ENCODE measurements at regions not wholly inside any gene's neighbourhood (a gene's known extent, or its start where the extent isn't known, plus 50 kb on each side); places are given as distances from the start of the nearest gene placed in this dataset.

- no peaks in the 10 kb centered on the region for H3K4me1 ChIP-seq (ENCODE audit: control insufficient read depth, insufficient read depth, low read length)
- ATAC-seq (no peak), DNase-seq (ENCODE audit: low read depth, low spot score) (no peak)
- no TSS peak for BruUV-seq (replicated peaks)
- H3K27me3 ChIP-seq (ENCODE audit: control insufficient read depth, insufficient read depth, low read length): no peaks in the 10 kb centered on the region
- no peak overlapping the region for H3K4me3 ChIP-seq (ENCODE audit: low read depth in 2 of 2, low read length in 2 of 2)
- H3K27ac ChIP-seq (ENCODE audit: low read length): no peak overlapping the region
- TF ChIP-seq REST (IDR thresholded peaks at IDR 0.05; ENCODE audit: insufficient read depth in 1 of 2, low read depth in 2 of 2, low read length in 1 of 2) (no peak), TCF7L2 (IDR thresholded peaks at IDR 0.05; ENCODE audit: low read depth, low read length) (no peak), SIN3A (IDR thresholded peaks at IDR 0.05; ENCODE audit: borderline replicate concordance, insufficient read depth, low read depth, low read length) (no peak), POLR2AphosphoS5 (IDR thresholded peaks at IDR 0.05; ENCODE audit: low read depth, low read length) (no peak)
- TF ChIP-seq, protein P1, sequence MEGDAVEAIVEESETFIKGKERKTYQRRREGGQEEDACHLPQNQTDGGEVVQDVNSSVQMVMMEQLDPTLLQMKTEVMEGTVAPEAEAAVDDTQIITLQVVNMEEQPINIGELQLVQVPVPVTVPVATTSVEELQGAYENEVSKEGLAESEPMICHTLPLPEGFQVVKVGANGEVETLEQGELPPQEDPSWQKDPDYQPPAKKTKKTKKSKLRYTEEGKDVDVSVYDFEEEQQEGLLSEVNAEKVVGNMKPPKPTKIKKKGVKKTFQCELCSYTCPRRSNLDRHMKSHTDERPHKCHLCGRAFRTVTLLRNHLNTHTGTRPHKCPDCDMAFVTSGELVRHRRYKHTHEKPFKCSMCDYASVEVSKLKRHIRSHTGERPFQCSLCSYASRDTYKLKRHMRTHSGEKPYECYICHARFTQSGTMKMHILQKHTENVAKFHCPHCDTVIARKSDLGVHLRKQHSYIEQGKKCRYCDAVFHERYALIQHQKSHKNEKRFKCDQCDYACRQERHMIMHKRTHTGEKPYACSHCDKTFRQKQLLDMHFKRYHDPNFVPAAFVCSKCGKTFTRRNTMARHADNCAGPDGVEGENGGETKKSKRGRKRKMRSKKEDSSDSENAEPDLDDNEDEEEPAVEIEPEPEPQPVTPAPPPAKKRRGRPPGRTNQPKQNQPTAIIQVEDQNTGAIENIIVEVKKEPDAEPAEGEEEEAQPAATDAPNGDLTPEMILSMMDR (IDR thresholded peaks at IDR 0.05): no peak
- POLR2A ChIA-PET: no interaction called here
- no peaks in the 10 kb centered on the region for H3K9me3 ChIP-seq (ENCODE audit: control insufficient read depth, insufficient read depth, low read depth, low read length)
- in situ Hi-C loops (cut with HindIII; ENCODE audit: low pct_unique_long_range_greater_than_20kb, low sequenced_read_pairs): no loop called here
- intact Hi-C loops (cut with micrococcal nuclease; ENCODE audit: unreplicated experiment): no loop called here
- CTCF ChIA-PET: no interaction called here
- no peaks in the 10 kb centered on the region for H3K36me3 ChIP-seq (ENCODE audit: control insufficient read depth, insufficient read depth, low read length)
Measured at GRCh38 chr6:103982574-103982973, 877.1 kb downstream of the HACE1 start.

GRCh38 chr6:103979308-103979707 is 880.4 kb downstream of the HACE1 start:
- ChIA-PET POLR2A (no interaction called here), CTCF (no interaction called here)
- intact Hi-C loops (cut with micrococcal nuclease; ENCODE audit: unreplicated experiment): no loop called here
- in situ Hi-C loops (cut with HindIII; ENCODE audit: low pct_unique_long_range_greater_than_20kb, low sequenced_read_pairs): no loop called here
- ATAC-seq: no peak
- Histone ChIP-seq H3K27me3 (ENCODE audit: control insufficient read depth, insufficient read depth, low read length) (no peaks in the 10 kb centered on the region), H3K9me3 (ENCODE audit: control insufficient read depth, insufficient read depth, low read depth, low read length) (no peaks in the 10 kb centered on the region), H3K36me3 (ENCODE audit: control insufficient read depth, insufficient read depth, low read length) (no peaks in the 10 kb centered on the region), H3K4me3 (ENCODE audit: low read depth in 2 of 2, low read length in 2 of 2) (no peak overlapping the region), H3K27ac (ENCODE audit: low read length) (no peak overlapping the region), H3K4me1 (ENCODE audit: control insufficient read depth, insufficient read depth, low read length) (no peaks in the 10 kb centered on the region)
- DNase-seq (ENCODE audit: low read depth, low spot score): no peak
- TF ChIP-seq POLR2AphosphoS5 (IDR thresholded peaks at IDR 0.05; ENCODE audit: low read depth, low read length) (no peak), REST (IDR thresholded peaks at IDR 0.05; ENCODE audit: insufficient read depth in 1 of 2, low read depth in 2 of 2, low read length in 1 of 2) (no peak), TCF7L2 (IDR thresholded peaks at IDR 0.05; ENCODE audit: low read depth, low read length) (no peak), SIN3A (IDR thresholded peaks at IDR 0.05; ENCODE audit: borderline replicate concordance, insufficient read depth, low read depth, low read length) (no peak)
- TF ChIP-seq, protein P1 (IDR thresholded peaks at IDR 0.05): no peak
- no TSS peak for BruUV-seq (replicated peaks)

Data from Panc1 (cell line).